ENCODE measurements at regions not wholly inside any gene's neighbourhood (a gene's known extent, or its start where the extent isn't known, plus 50 kb on each side); places are given as distances from the start of the nearest gene placed in this dataset.

DNA sequence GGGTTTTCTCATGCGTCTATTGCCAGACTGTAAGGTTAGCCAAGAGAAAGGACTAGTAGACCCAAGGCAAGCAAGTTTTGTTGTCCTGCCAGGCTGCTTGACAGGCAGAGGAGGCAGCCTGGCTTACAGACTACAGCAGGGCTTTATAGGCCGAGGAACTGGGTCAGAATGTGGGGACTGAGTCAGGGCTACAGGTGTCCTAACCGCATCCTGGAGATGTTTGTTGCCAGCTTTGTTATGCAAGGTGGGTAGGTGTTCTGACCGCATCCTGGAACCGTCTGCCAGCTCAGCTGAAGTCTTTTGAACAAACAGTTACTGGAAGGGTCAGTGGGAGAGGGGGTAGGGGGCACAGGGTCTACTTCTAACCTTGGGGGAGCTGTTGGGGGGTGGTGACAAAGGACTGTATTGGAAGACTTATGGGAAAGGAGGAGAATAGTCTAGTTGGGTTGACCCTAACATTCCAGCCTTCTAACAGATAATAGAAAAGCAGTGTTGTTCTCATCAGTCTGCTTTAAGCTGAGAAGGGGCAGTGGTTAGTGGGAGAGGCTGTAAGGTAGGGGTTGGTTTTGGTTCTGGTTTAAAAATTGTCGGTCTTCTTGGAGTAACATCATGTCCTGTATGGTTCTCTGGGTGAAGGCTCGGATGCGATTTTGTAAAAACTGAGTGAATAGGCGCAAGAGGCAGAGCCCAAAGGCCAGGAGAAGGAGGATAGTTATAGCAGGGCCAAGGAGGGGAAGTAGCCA lies 913.8 kb upstream of the SLITRK5 start:
- WGBS, 2 donors = 83 to 84% methylated on average over 9 of the region's 9 CpGs
- Histone ChIP-seq H3K4me3 (no peak overlapping the region), H3K27ac (no peak overlapping the region), H3K9me3 (no peaks in the 10 kb centered on the region), H3K36me3 (no peaks in the 10 kb centered on the region), H3K27me3 (no peaks in the 10 kb centered on the region), H3K4me1 (no peaks in the 10 kb centered on the region)
- no peak for DNase-seq
- no peak for TF ChIP-seq POLR2A (IDR thresholded peaks at IDR 0.05)
- TF ChIP-seq EP300 (IDR thresholded peaks at IDR 0.05) = no peak
- TF ChIP-seq, protein P1, sequence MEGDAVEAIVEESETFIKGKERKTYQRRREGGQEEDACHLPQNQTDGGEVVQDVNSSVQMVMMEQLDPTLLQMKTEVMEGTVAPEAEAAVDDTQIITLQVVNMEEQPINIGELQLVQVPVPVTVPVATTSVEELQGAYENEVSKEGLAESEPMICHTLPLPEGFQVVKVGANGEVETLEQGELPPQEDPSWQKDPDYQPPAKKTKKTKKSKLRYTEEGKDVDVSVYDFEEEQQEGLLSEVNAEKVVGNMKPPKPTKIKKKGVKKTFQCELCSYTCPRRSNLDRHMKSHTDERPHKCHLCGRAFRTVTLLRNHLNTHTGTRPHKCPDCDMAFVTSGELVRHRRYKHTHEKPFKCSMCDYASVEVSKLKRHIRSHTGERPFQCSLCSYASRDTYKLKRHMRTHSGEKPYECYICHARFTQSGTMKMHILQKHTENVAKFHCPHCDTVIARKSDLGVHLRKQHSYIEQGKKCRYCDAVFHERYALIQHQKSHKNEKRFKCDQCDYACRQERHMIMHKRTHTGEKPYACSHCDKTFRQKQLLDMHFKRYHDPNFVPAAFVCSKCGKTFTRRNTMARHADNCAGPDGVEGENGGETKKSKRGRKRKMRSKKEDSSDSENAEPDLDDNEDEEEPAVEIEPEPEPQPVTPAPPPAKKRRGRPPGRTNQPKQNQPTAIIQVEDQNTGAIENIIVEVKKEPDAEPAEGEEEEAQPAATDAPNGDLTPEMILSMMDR (IDR thresholded peaks at IDR 0.05) = no peak
- no peak for TF ChIP-seq POLR2AphosphoS5 (IDR thresholded peaks at IDR 0.05)
- intact Hi-C loops (cut with DNase I) = no loop called here

DNA sequence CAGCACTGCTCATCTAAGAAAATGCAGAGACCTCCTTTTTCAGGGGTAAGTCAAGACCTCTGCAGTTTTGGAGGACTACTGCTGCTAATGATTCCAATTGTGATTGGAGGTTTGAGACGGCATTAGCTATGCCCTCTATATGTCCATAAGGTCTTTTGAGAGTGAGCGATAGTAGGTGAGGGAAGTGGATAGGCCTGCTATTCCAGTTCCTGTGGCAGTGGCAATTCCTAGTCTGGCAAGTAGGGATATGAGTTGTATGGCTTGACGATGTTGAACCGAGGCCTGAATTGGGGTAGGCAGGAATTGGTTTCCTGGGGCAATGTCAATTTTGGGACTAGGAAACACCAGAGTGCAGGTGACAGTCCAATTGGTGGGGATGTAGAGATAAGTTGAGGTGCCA lies 913.1 kb upstream of the SLITRK5 start:
- Histone ChIP-seq H3K4me1 (no peaks in the 10 kb centered on the region), H3K9me3 (no peaks in the 10 kb centered on the region), H3K27me3 (no peaks in the 10 kb centered on the region), H3K36me3 (no peaks in the 10 kb centered on the region), H3K27ac (no peak overlapping the region), H3K4me3 (no peak overlapping the region)
- no peak for DNase-seq
- TF ChIP-seq POLR2AphosphoS5 (IDR thresholded peaks at IDR 0.05) (no peak), EP300 (IDR thresholded peaks at IDR 0.05) (no peak)
- 91 to 93% methylated on average over 4 of the region's 4 CpGs for WGBS, 2 donors
- intact Hi-C loops (cut with DNase I) = no loop called here

- Histone ChIP-seq H3K27ac (no peak overlapping the region), H3K27me3 (no peaks in the 10 kb centered on the region), H3K4me3 (no peak overlapping the region), H3K36me3 (no peaks in the 10 kb centered on the region), H3K9me3 (no peaks in the 10 kb centered on the region), H3K4me1 (no peaks in the 10 kb centered on the region)
- DNase-seq = no peak
- intact Hi-C loops (cut with DNase I) = no loop called here
- WGBS, 2 donors = 90 to 91% methylated on average over 5 of the region's 5 CpGs
- no peak for TF ChIP-seq POLR2A (IDR thresholded peaks at IDR 0.05)
- no peak for TF ChIP-seq POLR2AphosphoS5 (IDR thresholded peaks at IDR 0.05)
- no peak for TF ChIP-seq EP300 (IDR thresholded peaks at IDR 0.05)
- TF ChIP-seq, protein P1 (IDR thresholded peaks at IDR 0.05) = no peak
Measured at GRCh38 chr13:86760620-86761019, 910.6 kb upstream of the SLITRK5 start.

DNA sequence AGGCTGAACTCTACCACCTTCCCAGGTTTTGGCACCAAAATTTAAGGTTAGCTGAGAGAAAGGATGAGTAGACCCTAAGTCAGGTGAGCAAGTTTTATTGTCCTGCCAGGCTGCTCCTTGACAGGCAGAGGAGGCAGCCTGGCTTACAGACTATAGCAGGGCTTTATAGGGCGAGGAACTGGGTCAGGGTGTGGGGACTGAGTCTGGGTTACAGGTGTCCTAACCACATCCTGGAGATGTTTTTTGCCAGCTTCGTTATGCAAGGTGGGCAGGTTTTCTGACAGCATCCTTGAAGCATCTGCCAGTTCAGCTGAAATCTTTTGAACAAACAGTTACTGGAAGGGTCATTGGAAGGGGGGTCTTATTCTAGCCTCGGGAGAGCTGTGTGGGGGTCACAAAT lies 905.7 kb upstream of the SLITRK5 start:
- intact Hi-C loops (cut with DNase I) = no loop called here

DNA sequence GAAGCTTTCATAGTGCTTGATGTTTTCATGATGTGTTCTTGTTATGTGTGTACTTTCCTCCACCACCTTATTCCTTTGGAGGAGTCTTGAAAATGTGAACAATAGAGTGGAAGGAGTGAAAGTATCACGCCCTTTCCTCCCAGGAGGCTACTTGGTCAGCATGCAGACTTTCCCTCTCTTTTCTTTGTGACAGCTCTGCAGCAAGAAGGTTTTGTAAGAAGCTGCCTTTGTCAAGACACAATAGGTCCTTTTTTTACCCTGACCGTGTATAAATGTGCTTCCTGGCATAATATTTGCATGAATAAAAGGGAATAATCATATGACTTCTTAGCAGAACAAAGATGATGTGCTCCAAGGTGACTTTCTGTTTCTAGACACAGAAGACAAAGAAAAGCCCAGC lies 882.6 kb upstream of the SLITRK5 start:
- Histone ChIP-seq H3K36me3 (no peaks in the 10 kb centered on the region), H3K4me1 (no peaks in the 10 kb centered on the region), H3K4me3 (no peak overlapping the region), H3K27ac (no peak overlapping the region), H3K9me3 (no peaks in the 10 kb centered on the region), H3K27me3 (no peaks in the 10 kb centered on the region)
- intact Hi-C loops (cut with DNase I) = no loop called here
- WGBS, 2 donors = 39 to 71% methylated on average over 2 of the region's 2 CpGs
- no peak for TF ChIP-seq POLR2A (IDR thresholded peaks at IDR 0.05)
- TF ChIP-seq POLR2AphosphoS5 (IDR thresholded peaks at IDR 0.05) = no peak
- no peak for DNase-seq

More for the DNA sequence above, 905.7 kb upstream of the SLITRK5 start:
- DNase-seq = no peak
- H3K27me3 ChIP-seq = no peaks in the 10 kb centered on the region
- H3K9me3 ChIP-seq = no peaks in the 10 kb centered on the region
- WGBS, 2 donors = 42 to 69% methylated on average over 3 of the region's 3 CpGs
- H3K36me3 ChIP-seq = no peaks in the 10 kb centered on the region
- no peak overlapping the region for H3K4me3 ChIP-seq
- H3K4me1 ChIP-seq = no peaks in the 10 kb centered on the region
- no peak overlapping the region for H3K27ac ChIP-seq
- TF ChIP-seq EP300 (IDR thresholded peaks at IDR 0.05) = no peak
- no peak for TF ChIP-seq POLR2A (IDR thresholded peaks at IDR 0.05)
- no peak for TF ChIP-seq POLR2AphosphoS5 (IDR thresholded peaks at IDR 0.05)
- TF ChIP-seq, protein P1 (IDR thresholded peaks at IDR 0.05) = no peak

Measured in sigmoid colon (tissue), 6 donors.